CD14-positive monocyte (primary cell): ENCODE measurements at regions not wholly inside any gene's neighbourhood (a gene's known extent, or its start where the extent isn't known, plus 50 kb on each side); places are given as distances from the start of the nearest gene placed in this dataset.

Source experiments
- DNase-seq, 3 donors: peaks; one replicate each; pipeline ENCODE4 v3.0.0-alpha.2; 2011 to 2022
- H2AFZ ChIP-seq: 2 replicates; pipeline ENCODE4 v1.6.0; 2012; ENCODE audit warnings: mild to moderate bottlenecking, low read depth, low read length, inconsistent platforms; ENCODE audit not compliant: insufficient read depth, poor library complexity, severe bottlenecking
- H3K27ac ChIP-seq, 2 donors: 1 replicate in 1 of 2; 2 replicates in 1 of 2; pipeline ENCODE4 v1.5.1; 2012 to 2013; ENCODE audit warnings: low read length in 2 of 2, control low read depth in 1 of 2, inconsistent platforms in 1 of 2, low read depth in 1 of 2, mild to moderate bottlenecking in 1 of 2
- H3K27me3 ChIP-seq, 2 donors: one replicate each; pipeline versions ENCODE4 v1.6.0 to v1.6.1; 2011 to 2013; ENCODE audit warnings: low read length in 2 of 2; ENCODE audit not compliant: control insufficient read depth in 2 of 2, insufficient read depth in 2 of 2
- H3K36me3 ChIP-seq, 2 donors: replicated peaks in 1 of 2; 1 replicate in 1 of 2; 2 replicates in 1 of 2; pipeline versions ENCODE4 v1.5.1 to v1.6.1; 2012 to 2013; ENCODE audit warnings: low read length in 2 of 2, control low read depth in 1 of 2, inconsistent platforms in 1 of 2, mild to moderate bottlenecking in 1 of 2; ENCODE audit not compliant: insufficient read depth in 2 of 2, control insufficient read depth in 1 of 2
- H3K4me1 ChIP-seq, 2 donors: 1 replicate in 1 of 2; 2 replicates in 1 of 2; pipeline versions ENCODE4 v1.5.1 to v1.6.1; 2012 to 2013; ENCODE audit warnings: low read length in 2 of 2, control low read depth in 1 of 2, inconsistent platforms in 1 of 2, mild to moderate bottlenecking in 1 of 2, moderate library complexity in 1 of 2; ENCODE audit not compliant: insufficient read depth in 2 of 2, control insufficient read depth in 1 of 2
- H3K4me2 ChIP-seq: replicated peaks from 2 replicates; pipeline ENCODE3; 2012; ENCODE audit warnings: low read length, moderate library complexity, mild to moderate bottlenecking; ENCODE audit not compliant: poor library complexity, severe bottlenecking; ENCODE audit errors: extremely low read depth
- H3K4me3 ChIP-seq, 3 experiments: fragments of 200-600 bp in 1 of 3; sonication (generic) in 1 of 3; replicated peaks in 1 of 3; 1 replicate in 2 of 3; 2 replicates in 1 of 3; pipeline ENCODE4 v1.5.1; 2011 to 2013; ENCODE audit warnings: low read length in 3 of 3, mild to moderate bottlenecking in 3 of 3, control low read depth in 2 of 3, low read depth in 2 of 3, inconsistent platforms in 1 of 3, moderate library complexity in 1 of 3
- H3K79me2 ChIP-seq: 2 replicates; pipeline ENCODE4 v1.6.0; 2012; ENCODE audit warnings: mild to moderate bottlenecking, control low read depth, inconsistent platforms, low read length, moderate library complexity; ENCODE audit not compliant: insufficient read depth
- H3K9ac ChIP-seq: 2 replicates; pipeline ENCODE4 v1.6.0; 2017; ENCODE audit warnings: low read length, mild to moderate bottlenecking; ENCODE audit not compliant: insufficient read depth, poor library complexity, severe bottlenecking
- H3K9me3 ChIP-seq, 2 donors: replicated peaks in 1 of 2; 1 replicate in 1 of 2; 2 replicates in 1 of 2; pipeline versions ENCODE4 v1.5.1 to v1.6.1; 2012 to 2013; ENCODE audit warnings: low read length in 2 of 2, control low read depth in 1 of 2; ENCODE audit not compliant: control insufficient read depth in 1 of 2, insufficient read depth in 1 of 2
- H4K20me1 ChIP-seq: 2 replicates; pipeline ENCODE4 v1.6.0; 2012; ENCODE audit warnings: mild to moderate bottlenecking, low read length, control low read depth, moderate library complexity; ENCODE audit not compliant: insufficient read depth
- H3K27ac Mint-ChIP-seq, 7 donors: one replicate each; pipeline ENCODE4 v1.8.0; 2020; ENCODE audit warnings: mild to moderate bottlenecking in 7 of 7, mixed read lengths in 7 of 7, moderate library complexity in 6 of 7, inconsistent platforms in 2 of 7
- H3K27me3 Mint-ChIP-seq, 3 donors: one replicate each; pipeline ENCODE4 v1.8.0; 2021 to 2022; ENCODE audit warnings: low read depth in 3 of 3, mild to moderate bottlenecking in 3 of 3, mixed read lengths in 3 of 3, moderate library complexity in 3 of 3, inconsistent platforms in 1 of 3
- H3K36me3 Mint-ChIP-seq, 2 donors: one replicate each; pipeline ENCODE4 v1.8.0; 2020; ENCODE audit warnings: mixed read lengths in 2 of 2, inconsistent platforms in 1 of 2, mild to moderate bottlenecking in 1 of 2
- H3K4me1 Mint-ChIP-seq: one replicate; pipeline ENCODE4 v1.8.0; 2020; ENCODE audit warnings: mild to moderate bottlenecking, mixed read lengths
- H3K4me3 Mint-ChIP-seq, 2 donors: one replicate each; pipeline ENCODE4 v1.8.0; 2020; ENCODE audit warnings: mild to moderate bottlenecking in 2 of 2, mixed read lengths in 2 of 2, moderate library complexity in 1 of 2
- H3K9me3 Mint-ChIP-seq, 7 donors: one replicate each; pipeline ENCODE4 v1.8.0; 2020 to 2022; ENCODE audit warnings: mixed read lengths in 7 of 7, mild to moderate bottlenecking in 6 of 7, moderate library complexity in 6 of 7, inconsistent platforms in 2 of 7
- CTCF ChIP-seq: fragments of 200-600 bp; IDR thresholded peaks from one replicate; pipeline ENCODE4 v1.8.0; 2022; ENCODE audit warnings: antibody characterized with exemption, mild to moderate bottlenecking
- WGBS: methylation state at CpG from one replicate; pipeline ENCODE4 v1.1.5; 2013; ENCODE audit warnings: missing lambda C conversion rate; ENCODE audit not compliant: insufficient coverage; 5-methylcytosine and 5-hydroxymethylcytosine counted together
- intact Hi-C, 2 donors: fragments of 100-400 bp; cut with micrococcal nuclease; formaldehyde crosslinking; loops; one replicate each; pipeline versions ENCODE4 v1.15.0 to v1.15.1; 2023

- no peaks in the 10 kb centered on the region for H4K20me1 ChIP-seq
- H3K4me3 Mint-ChIP-seq = no peak overlapping the region
- no peaks in the 10 kb centered on the region for H3K36me3 Mint-ChIP-seq
- H3K27me3 ChIP-seq = peaks cover 0 to 3% of the 10 kb centered on the region in 2 donors
- no peak for DNase-seq
- peaks cover 10 to 15% (median 11%) of the 10 kb centered on the region in 3 donors for H3K27me3 Mint-ChIP-seq
- H3K79me2 ChIP-seq = no peaks in the 10 kb centered on the region
- H3K4me2 ChIP-seq = no peak overlapping the region
- H3K9me3 Mint-ChIP-seq = no peaks in the 10 kb centered on the region
- no peak overlapping the region for H3K27ac Mint-ChIP-seq
- no peak overlapping the region for H3K9ac ChIP-seq
- WGBS = no CpG with 5 or more reads among the region's 1 CpG
- no peaks in the 10 kb centered on the region for H3K9me3 ChIP-seq
- TF ChIP-seq CTCF = no peak
- no peak overlapping the region for H2AFZ ChIP-seq
- H3K4me3 ChIP-seq = no peak overlapping the region
- H3K36me3 ChIP-seq = no peaks in the 10 kb centered on the region
- intact Hi-C loops = no loop called here
- H3K4me1 Mint-ChIP-seq = peaks cover 17% of the 10 kb centered on the region
- H3K4me1 ChIP-seq = peaks cover 5 to 19% of the 10 kb centered on the region in 2 donors
- H3K27ac ChIP-seq = no peak overlapping the region
Observed at GRCh38 chr22:22093743-22094142, 111.2 kb upstream of the TOP3B start.

GRCh38 chr22:22092974-22093373 lies 110.4 kb upstream of the TOP3B start:
- H3K9me3 Mint-ChIP-seq = no peaks in the 10 kb centered on the region
- H3K4me1 ChIP-seq = peaks cover 0 to 14% of the 10 kb centered on the region in 2 donors
- H3K27me3 ChIP-seq = peaks cover 0 to 3% of the 10 kb centered on the region in 2 donors
- no peak overlapping the region for H3K9ac ChIP-seq
- no peaks in the 10 kb centered on the region for H4K20me1 ChIP-seq
- no peak overlapping the region for H3K4me3 ChIP-seq
- H3K36me3 ChIP-seq = no peaks in the 10 kb centered on the region
- no peak overlapping the region for H3K27ac Mint-ChIP-seq
- intact Hi-C loops = no loop called here
- no CpG with 5 or more reads among the region's 1 CpG for WGBS
- no peaks in the 10 kb centered on the region for H3K9me3 ChIP-seq
- H3K27me3 Mint-ChIP-seq = peaks cover 10 to 15% (median 11%) of the 10 kb centered on the region in 3 donors
- peak in 1 of 3 donors; percentile 48 for DNase-seq
- TF ChIP-seq CTCF = no peak
- peaks cover 10% of the 10 kb centered on the region for H3K4me1 Mint-ChIP-seq
- H3K4me3 Mint-ChIP-seq = peak overlapping the region in 1 of 2 donors; percentile 6
- H3K27ac ChIP-seq = no peak overlapping the region
- H3K36me3 Mint-ChIP-seq = no peaks in the 10 kb centered on the region
- no peak overlapping the region for H3K4me2 ChIP-seq
- H3K79me2 ChIP-seq = no peaks in the 10 kb centered on the region
- H2AFZ ChIP-seq = no peak overlapping the region
